ENCODE measurements at regions not wholly inside any gene's neighbourhood (a gene's known extent, or its start where the extent isn't known, plus 50 kb on each side); places are given as distances from the start of the nearest gene placed in this dataset.

GRCh38 chr4:24330573-24330972 lies 253.8 kb downstream of the DHX15 start:
- Histone ChIP-seq H3K9me3 (ENCODE audit: control insufficient read depth in 2 of 2, insufficient read depth in 1 of 2, low read length in 1 of 2) (no peaks in the 10 kb centered on the region), H3K27me3 (ENCODE audit: control insufficient read depth in 2 of 2, insufficient read depth in 1 of 2, low read length in 1 of 2) (no peaks in the 10 kb centered on the region), H3K36me3 (ENCODE audit: control insufficient read depth in 2 of 2, insufficient read depth in 2 of 2, low read length in 1 of 2) (no peaks in the 10 kb centered on the region), H3K4me3 (ENCODE audit: low read length in 2 of 2) (no peak overlapping the region), H3K4me1 (ENCODE audit: control insufficient read depth in 2 of 2, insufficient read depth in 2 of 2, low read length in 2 of 2) (no peaks in the 10 kb centered on the region), H3K27ac (ENCODE audit: low read depth in 1 of 2, low read length in 1 of 2) (no peak overlapping the region)
- no peak for DNase-seq (ENCODE audit: low read depth in 6 of 9, low spot score in 9 of 9)

DNA sequence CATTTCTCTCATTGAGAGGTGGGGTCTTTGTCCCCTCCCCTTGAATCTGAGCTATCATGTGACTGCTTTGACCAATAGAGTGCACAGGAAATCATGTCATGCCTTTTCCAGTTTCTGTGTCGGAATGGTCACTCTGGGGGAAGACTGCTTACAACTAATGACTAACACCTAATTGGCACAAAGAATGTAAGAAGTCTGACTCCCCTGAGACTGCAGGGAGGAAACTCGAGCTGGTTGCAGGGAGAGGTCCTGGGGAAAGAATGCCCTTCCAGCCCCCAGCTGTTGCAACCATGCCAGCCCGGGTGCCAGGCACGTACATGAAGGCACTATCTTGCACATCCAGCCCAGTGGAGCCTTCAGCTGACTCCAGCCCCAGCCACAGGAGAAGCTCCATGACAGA lies 254.2 kb downstream of the DHX15 start:
- 76% methylated on average over 4 of the region's 4 CpGs for WGBS
- H3K4me1 ChIP-seq (ENCODE audit: control insufficient read depth in 2 of 2, insufficient read depth in 2 of 2, low read length in 2 of 2), result no peaks in the 10 kb centered on the region
- H3K27ac ChIP-seq (ENCODE audit: low read depth in 1 of 2, low read length in 1 of 2), result no peak overlapping the region
- no peaks in the 10 kb centered on the region for H3K9me3 ChIP-seq (ENCODE audit: control insufficient read depth in 2 of 2, insufficient read depth in 1 of 2, low read length in 1 of 2)
- no peak overlapping the region for H3K4me3 ChIP-seq (ENCODE audit: low read length in 2 of 2)
- DNase-seq (ENCODE audit: low read depth in 6 of 9, low spot score in 9 of 9), result no peak
- H3K27me3 ChIP-seq (ENCODE audit: control insufficient read depth in 2 of 2, insufficient read depth in 1 of 2, low read length in 1 of 2), result no peaks in the 10 kb centered on the region
- H3K36me3 ChIP-seq (ENCODE audit: control insufficient read depth in 2 of 2, insufficient read depth in 2 of 2, low read length in 1 of 2), result no peaks in the 10 kb centered on the region

DNA sequence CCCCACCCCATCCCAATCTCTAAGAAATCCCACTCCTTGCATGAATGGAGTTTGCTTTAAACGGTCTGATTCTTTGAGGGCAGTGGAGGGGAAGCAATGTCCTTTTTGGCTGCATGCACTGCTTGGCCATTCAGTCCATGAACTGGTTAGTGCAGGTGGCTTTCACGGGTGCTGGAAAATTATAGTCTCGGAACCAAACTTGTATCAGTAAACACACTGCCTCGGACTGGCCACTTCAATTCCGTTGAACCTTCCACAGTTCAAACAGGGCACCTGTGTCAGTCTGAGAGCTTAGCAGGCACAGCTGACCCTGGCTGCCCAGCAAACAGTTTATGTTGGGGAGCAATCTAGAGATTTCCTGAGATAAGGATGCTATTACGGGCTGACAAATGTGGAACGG lies 255.6 kb downstream of the DHX15 start:
- WGBS, result 51% methylated on average over 7 of the region's 7 CpGs
- H3K36me3 ChIP-seq (ENCODE audit: control insufficient read depth in 2 of 2, insufficient read depth in 2 of 2, low read length in 1 of 2), result no peaks in the 10 kb centered on the region
- no peak for DNase-seq (ENCODE audit: low read depth in 6 of 9, low spot score in 9 of 9)
- no peaks in the 10 kb centered on the region for H3K27me3 ChIP-seq (ENCODE audit: control insufficient read depth in 2 of 2, insufficient read depth in 1 of 2, low read length in 1 of 2)
- H3K4me1 ChIP-seq (ENCODE audit: control insufficient read depth in 2 of 2, insufficient read depth in 2 of 2, low read length in 2 of 2), result no peaks in the 10 kb centered on the region
- no peak overlapping the region for H3K4me3 ChIP-seq (ENCODE audit: low read length in 2 of 2)
- no peak overlapping the region for H3K27ac ChIP-seq (ENCODE audit: low read depth in 1 of 2, low read length in 1 of 2)
- H3K9me3 ChIP-seq (ENCODE audit: control insufficient read depth in 2 of 2, insufficient read depth in 1 of 2, low read length in 1 of 2), result no peaks in the 10 kb centered on the region

GRCh38 chr4:24328310-24328709 lies 256.0 kb downstream of the DHX15 start:
- no peak overlapping the region for H3K27ac ChIP-seq (ENCODE audit: low read depth in 1 of 2, low read length in 1 of 2)
- no peak overlapping the region for H3K4me3 ChIP-seq (ENCODE audit: low read length in 2 of 2)
- no peaks in the 10 kb centered on the region for H3K36me3 ChIP-seq (ENCODE audit: control insufficient read depth in 2 of 2, insufficient read depth in 2 of 2, low read length in 1 of 2)
- no peaks in the 10 kb centered on the region for H3K4me1 ChIP-seq (ENCODE audit: control insufficient read depth in 2 of 2, insufficient read depth in 2 of 2, low read length in 2 of 2)
- no peaks in the 10 kb centered on the region for H3K9me3 ChIP-seq (ENCODE audit: control insufficient read depth in 2 of 2, insufficient read depth in 1 of 2, low read length in 1 of 2)
- DNase-seq (ENCODE audit: low read depth in 6 of 9, low spot score in 9 of 9), result no peak
- H3K27me3 ChIP-seq (ENCODE audit: control insufficient read depth in 2 of 2, insufficient read depth in 1 of 2, low read length in 1 of 2), result no peaks in the 10 kb centered on the region
- 79% methylated on average over 1 of the region's 1 CpG for WGBS

DNA sequence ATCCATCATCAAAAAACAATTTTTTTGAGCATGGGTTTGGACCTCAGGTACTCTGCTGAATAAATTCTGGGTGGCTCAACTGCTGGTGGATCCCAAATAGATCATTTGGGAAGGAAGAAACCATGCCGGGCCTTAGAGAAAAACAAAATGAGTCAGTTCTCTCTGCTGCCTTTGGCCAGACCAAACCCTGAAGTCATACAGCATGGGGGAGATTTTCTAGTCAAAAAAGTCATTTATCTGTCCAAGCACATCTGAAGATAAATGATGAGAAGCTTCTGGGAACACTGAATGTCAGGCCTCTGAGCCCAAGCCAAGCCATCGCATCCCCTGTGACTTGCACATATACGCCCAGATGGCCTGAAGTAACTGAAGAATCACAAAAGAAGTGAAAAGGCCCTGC lies 261.4 kb downstream of the DHX15 start:
- no peak for DNase-seq (ENCODE audit: low read depth in 6 of 9, low spot score in 9 of 9)
- H3K9me3 ChIP-seq (ENCODE audit: control insufficient read depth in 2 of 2, insufficient read depth in 1 of 2, low read length in 1 of 2), result no peaks in the 10 kb centered on the region
- H3K4me3 ChIP-seq (ENCODE audit: low read length in 2 of 2), result no peak overlapping the region
- H3K4me1 ChIP-seq (ENCODE audit: control insufficient read depth in 2 of 2, insufficient read depth in 2 of 2, low read length in 2 of 2), result no peaks in the 10 kb centered on the region
- H3K36me3 ChIP-seq (ENCODE audit: control insufficient read depth in 2 of 2, insufficient read depth in 2 of 2, low read length in 1 of 2), result no peaks in the 10 kb centered on the region
- WGBS, result over 99% methylated on average over 3 of the region's 3 CpGs
- H3K27ac ChIP-seq (ENCODE audit: low read depth in 1 of 2, low read length in 1 of 2), result no peak overlapping the region
- no peaks in the 10 kb centered on the region for H3K27me3 ChIP-seq (ENCODE audit: control insufficient read depth in 2 of 2, insufficient read depth in 1 of 2, low read length in 1 of 2)

DNA sequence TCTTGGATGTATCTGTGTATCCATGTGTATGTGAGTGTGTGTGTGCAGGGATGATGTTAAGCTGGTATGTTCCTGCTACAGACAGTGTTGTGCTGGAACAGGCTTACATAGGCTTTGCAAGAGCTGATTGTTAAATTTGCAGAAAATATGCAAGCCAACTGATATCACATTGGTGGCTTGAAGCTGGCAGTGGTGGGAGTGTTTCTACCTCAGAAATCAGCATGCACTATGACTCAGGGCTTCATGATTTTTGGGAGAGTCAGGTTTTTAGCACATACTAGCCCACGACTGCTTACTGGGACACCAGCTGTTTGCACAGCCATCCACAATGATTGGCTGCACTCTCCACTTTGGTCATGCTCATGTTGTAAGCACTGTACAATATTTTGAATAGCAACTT lies 261.8 kb downstream of the DHX15 start:
- no peak for DNase-seq (ENCODE audit: low read depth in 6 of 9, low spot score in 9 of 9)
- H3K9me3 ChIP-seq (ENCODE audit: control insufficient read depth in 2 of 2, insufficient read depth in 1 of 2, low read length in 1 of 2), result no peaks in the 10 kb centered on the region
- H3K36me3 ChIP-seq (ENCODE audit: control insufficient read depth in 2 of 2, insufficient read depth in 2 of 2, low read length in 1 of 2), result no peaks in the 10 kb centered on the region
- WGBS, result 69% methylated on average over 1 of the region's 1 CpG
- no peaks in the 10 kb centered on the region for H3K27me3 ChIP-seq (ENCODE audit: control insufficient read depth in 2 of 2, insufficient read depth in 1 of 2, low read length in 1 of 2)
- no peaks in the 10 kb centered on the region for H3K4me1 ChIP-seq (ENCODE audit: control insufficient read depth in 2 of 2, insufficient read depth in 2 of 2, low read length in 2 of 2)
- no peak overlapping the region for H3K4me3 ChIP-seq (ENCODE audit: low read length in 2 of 2)
- no peak overlapping the region for H3K27ac ChIP-seq (ENCODE audit: low read depth in 1 of 2, low read length in 1 of 2)

GRCh38 chr4:24321616-24322015 lies 262.7 kb downstream of the DHX15 start:
- no peaks in the 10 kb centered on the region for H3K36me3 ChIP-seq (ENCODE audit: control insufficient read depth in 2 of 2, insufficient read depth in 2 of 2, low read length in 1 of 2)
- no peaks in the 10 kb centered on the region for H3K27me3 ChIP-seq (ENCODE audit: control insufficient read depth in 2 of 2, insufficient read depth in 1 of 2, low read length in 1 of 2)
- H3K4me1 ChIP-seq (ENCODE audit: control insufficient read depth in 2 of 2, insufficient read depth in 2 of 2, low read length in 2 of 2), result no peaks in the 10 kb centered on the region
- H3K4me3 ChIP-seq (ENCODE audit: low read length in 2 of 2), result no peak overlapping the region
- DNase-seq (ENCODE audit: low read depth in 6 of 9, low spot score in 9 of 9), result no peak
- no peaks in the 10 kb centered on the region for H3K9me3 ChIP-seq (ENCODE audit: control insufficient read depth in 2 of 2, insufficient read depth in 1 of 2, low read length in 1 of 2)
- 38% methylated on average over 6 of the region's 6 CpGs for WGBS
- H3K27ac ChIP-seq (ENCODE audit: low read depth in 1 of 2, low read length in 1 of 2), result no peak overlapping the region

DNA sequence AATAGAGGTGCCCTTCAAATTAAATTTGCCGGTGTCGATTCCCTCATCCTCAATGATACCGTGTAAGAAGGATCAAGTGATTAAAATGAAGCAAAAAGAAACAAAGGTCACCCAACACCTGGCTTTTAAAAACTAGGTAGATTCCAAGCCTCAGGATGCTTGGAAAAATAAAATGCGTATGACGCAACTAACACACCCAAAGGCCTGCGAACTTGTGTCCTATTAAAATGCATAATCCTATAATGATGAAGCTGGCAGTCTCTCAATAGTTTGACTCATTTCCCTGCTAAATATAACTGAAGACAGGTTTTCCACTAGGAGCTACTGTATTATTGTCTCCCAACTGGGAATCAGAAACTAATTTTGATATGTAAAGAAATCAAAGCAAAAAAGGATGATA lies 263.2 kb downstream of the DHX15 start:
- Histone ChIP-seq H3K27ac (ENCODE audit: low read depth in 1 of 2, low read length in 1 of 2) (no peak overlapping the region), H3K4me1 (ENCODE audit: control insufficient read depth in 2 of 2, insufficient read depth in 2 of 2, low read length in 2 of 2) (no peaks in the 10 kb centered on the region), H3K9me3 (ENCODE audit: control insufficient read depth in 2 of 2, insufficient read depth in 1 of 2, low read length in 1 of 2) (no peaks in the 10 kb centered on the region), H3K27me3 (ENCODE audit: control insufficient read depth in 2 of 2, insufficient read depth in 1 of 2, low read length in 1 of 2) (no peaks in the 10 kb centered on the region), H3K4me3 (ENCODE audit: low read length in 2 of 2) (no peak overlapping the region), H3K36me3 (ENCODE audit: control insufficient read depth in 2 of 2, insufficient read depth in 2 of 2, low read length in 1 of 2) (no peaks in the 10 kb centered on the region)
- no peak for DNase-seq (ENCODE audit: low read depth in 6 of 9, low spot score in 9 of 9)
- 66% methylated on average over 6 of the region's 6 CpGs for WGBS

GRCh38 chr4:24319387-24319786 lies 265.0 kb downstream of the DHX15 start:
- H3K4me1 ChIP-seq (ENCODE audit: control insufficient read depth in 2 of 2, insufficient read depth in 2 of 2, low read length in 2 of 2), result no peaks in the 10 kb centered on the region
- WGBS, result 91% methylated on average over 5 of the region's 5 CpGs
- H3K36me3 ChIP-seq (ENCODE audit: control insufficient read depth in 2 of 2, insufficient read depth in 2 of 2, low read length in 1 of 2), result no peaks in the 10 kb centered on the region
- no peaks in the 10 kb centered on the region for H3K27me3 ChIP-seq (ENCODE audit: control insufficient read depth in 2 of 2, insufficient read depth in 1 of 2, low read length in 1 of 2)
- no peaks in the 10 kb centered on the region for H3K9me3 ChIP-seq (ENCODE audit: control insufficient read depth in 2 of 2, insufficient read depth in 1 of 2, low read length in 1 of 2)
- H3K27ac ChIP-seq (ENCODE audit: low read depth in 1 of 2, low read length in 1 of 2), result no peak overlapping the region
- H3K4me3 ChIP-seq (ENCODE audit: low read length in 2 of 2), result no peak overlapping the region
- DNase-seq (ENCODE audit: low read depth in 6 of 9, low spot score in 9 of 9), result no peak

DNA sequence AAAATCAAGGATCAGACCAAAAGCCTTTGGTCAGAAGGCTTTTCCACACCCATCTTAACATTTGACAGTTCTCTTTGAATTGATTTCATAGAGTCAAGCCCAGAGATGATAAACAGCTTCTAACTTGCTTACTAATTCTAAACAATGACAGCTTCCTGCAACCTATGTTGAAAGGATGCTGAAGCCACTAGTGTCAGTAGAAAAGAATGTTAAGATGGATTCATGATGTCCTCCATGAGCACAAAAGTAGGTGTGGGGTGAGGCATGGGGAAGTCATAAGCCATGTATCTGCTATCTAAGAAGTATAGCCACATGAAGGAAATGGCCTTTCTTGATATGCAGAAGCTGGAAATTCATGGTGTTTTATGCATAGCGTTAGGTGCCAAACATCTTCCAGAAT lies 269.3 kb downstream of the DHX15 start:
- no peaks in the 10 kb centered on the region for H3K27me3 ChIP-seq (ENCODE audit: control insufficient read depth in 2 of 2, insufficient read depth in 1 of 2, low read length in 1 of 2)
- no peaks in the 10 kb centered on the region for H3K36me3 ChIP-seq (ENCODE audit: control insufficient read depth in 2 of 2, insufficient read depth in 2 of 2, low read length in 1 of 2)
- no peaks in the 10 kb centered on the region for H3K9me3 ChIP-seq (ENCODE audit: control insufficient read depth in 2 of 2, insufficient read depth in 1 of 2, low read length in 1 of 2)
- H3K4me1 ChIP-seq (ENCODE audit: control insufficient read depth in 2 of 2, insufficient read depth in 2 of 2, low read length in 2 of 2), result no peaks in the 10 kb centered on the region
- no peak overlapping the region for H3K27ac ChIP-seq (ENCODE audit: low read depth in 1 of 2, low read length in 1 of 2)
- H3K4me3 ChIP-seq (ENCODE audit: low read length in 2 of 2), result no peak overlapping the region
- WGBS, result 90% methylated on average over 1 of the region's 1 CpG
- no peak for DNase-seq (ENCODE audit: low read depth in 6 of 9, low spot score in 9 of 9)
